Heart right ventricle (tissue), 16 donors: ENCODE measurements at regions not wholly inside any gene's neighbourhood (a gene's known extent, or its start where the extent isn't known, plus 50 kb on each side); places are given as distances from the start of the nearest gene placed in this dataset.

Source experiments
- ATAC-seq, 8 donors: fragments of 200-7000 bp; cut with Tn5 transposase; one replicate each; pipeline ENCODE4 v1.9.1; 2020; ENCODE audit warnings: mild to moderate bottlenecking in 8 of 8, moderate library complexity in 8 of 8, moderate number of reproducible peaks in 1 of 8
- DNase-seq, 2 donors: peaks; one replicate each; pipeline ENCODE4 v3.0.0-alpha.2; 2020
- H3K27ac ChIP-seq, 10 donors: fragments of 200-600 bp; sonication (generic) in 2 of 10; one replicate each; pipeline versions ENCODE4 v1.5.0 to v1.8.0; 2020 to 2022; ENCODE audit warnings: mild to moderate bottlenecking in 3 of 10
- H3K27me3 ChIP-seq, 7 donors: fragments of 200-600 bp; one replicate each; pipeline ENCODE4 v1.8.0; 2021 to 2022; ENCODE audit warnings: mild to moderate bottlenecking in 2 of 7
- H3K36me3 ChIP-seq, 9 donors: fragments of 200-600 bp; sonication (generic) in 1 of 9; one replicate each; pipeline versions ENCODE4 v1.5.0 to v1.8.0; 2020 to 2022; ENCODE audit warnings: mild to moderate bottlenecking in 2 of 9
- H3K4me1 ChIP-seq, 9 donors: fragments of 200-600 bp; sonication (generic) in 1 of 9; one replicate each; pipeline versions ENCODE4 v1.5.0 to v1.8.0; 2020 to 2022; ENCODE audit warnings: mild to moderate bottlenecking in 4 of 9
- H3K4me3 ChIP-seq, 10 donors: fragments of 200-600 bp; sonication (generic) in 2 of 10; one replicate each; pipeline versions ENCODE4 v1.5.0 to v1.8.0; 2020 to 2022; ENCODE audit warnings: mild to moderate bottlenecking in 7 of 10, moderate library complexity in 2 of 10
- H3K9me3 ChIP-seq, 11 donors: fragments of 200-600 bp in 10 of 11; sonication (generic) in 2 of 11; one replicate each; pipeline versions ENCODE4 v1.5.0 to v1.8.0; 2013 to 2022; ENCODE audit warnings: mild to moderate bottlenecking in 2 of 11, control low read depth in 1 of 11, moderate library complexity in 1 of 11
- CTCF ChIP-seq, 9 donors: fragments of 200-600 bp; sonication (generic) in 2 of 9; IDR thresholded peaks; one replicate each; pipeline versions ENCODE4 v1.5.0 to v1.8.0; 2021 to 2022; ENCODE audit warnings: antibody characterized with exemption in 9 of 9, mild to moderate bottlenecking in 5 of 9, moderate library complexity in 1 of 9
- WGBS, 2 donors: extraction: QIAGEN DNeasy Blood & Tissue Kit; methylation state at CpG; one replicate each; pipeline ENCODE4 v1.1.7; 2013; ENCODE audit warnings: inconsistent platforms in 1 of 2; 5-methylcytosine and 5-hydroxymethylcytosine counted together
- intact Hi-C, 10 donors: fragments of 100-400 bp; cut with DNase I; formaldehyde crosslinking; loops; one replicate each; pipeline versions ENCODE4 v1.11.1 to v1.14.2; 2022
- donor health status: Arrhythmogenic right ventricular cardiomyopathy.
- donor health status: ischemic (EF 13 %, LVEDD 7.1; RV severe dilation, severe dysfunction).
- donor health status: healthy with polysubstance abuse.
- donor health status: DM: no; HTN: yes; CAD: no.
- donor health status: DM: no; HTN: no; CAD: no.
- donor health status: ischemic (EF 25% LVEDD 6.9; RV normal size, moderate dysfunction).
- donor health status: ischemic (EF 25% LVEDD 5.7; RV mildly dilated, moderate dysfunction).
- donor health status: healthy.
- donor health status: DM: yes; HTN: yes; CAD: no.
- donor health status: Ischemic cardiomyopathy.
- donor health status: ischemic (EF 35%, LVEDD 5.7; RV mildly dilated, moderate dysfunction).
- donor health status: nonischemic (EF 11% LVEDD 7.7; RV severe dilation, severe dysfunction).
- donor health status: DM: yes; HTN: yes; CAD: no.
- donor health status: PGD.
- donor health status: ischemic (EF 29% LVEDD 5.4; RV normal size, mild dysfunction).
- donor health status: nonischemic (EF 23%, LVEDD 6.1; RV moderate dilation, normal function).

GRCh38 chr6:51060262-51060762, 241.6 kb downstream of the TFAP2B start:
- no peak for DNase-seq
- WGBS, 2 donors: 57 to 64% methylated on average over 3 of the region's 3 CpGs
- peaks cover 0 to 4% (median 0%) of the 10 kb centered on the region in 11 donors for H3K9me3 ChIP-seq
- no peaks in the 10 kb centered on the region for H3K27me3 ChIP-seq
- no peak for TF ChIP-seq CTCF (IDR thresholded peaks at IDR 0.05)
- H3K36me3 ChIP-seq: no peaks in the 10 kb centered on the region
- H3K4me1 ChIP-seq: no peaks in the 10 kb centered on the region
- intact Hi-C loops: no loop called here
- no peak overlapping the region for H3K4me3 ChIP-seq
- no peak for ATAC-seq
- no peak overlapping the region for H3K27ac ChIP-seq

- TF ChIP-seq CTCF (IDR thresholded peaks at IDR 0.05): no peak
Observed at GRCh38 chr6:51062166-51062722, 243.6 kb downstream of the TFAP2B start.

GRCh38 chr6:51077821-51078518, 259.3 kb downstream of the TFAP2B start:
- DNase-seq (no peak), ATAC-seq (no peak)
- TF ChIP-seq CTCF (IDR thresholded peaks at IDR 0.05): no peak
- H3K27ac ChIP-seq: no peak overlapping the region
- H3K27me3 ChIP-seq: peaks cover 0 to 5% (median 0%) of the 10 kb centered on the region in 7 donors
- H3K9me3 ChIP-seq: peaks cover 0 to 18% (median 4%) of the 10 kb centered on the region in 11 donors
- no peak overlapping the region for H3K4me3 ChIP-seq
- intact Hi-C loops: no loop called here
- no peaks in the 10 kb centered on the region for H3K36me3 ChIP-seq
- H3K4me1 ChIP-seq: no peaks in the 10 kb centered on the region
- WGBS, 2 donors: 74 to 79% methylated on average over 3 of the region's 3 CpGs

More at GRCh38 chr6:51062166-51062722, 243.6 kb downstream of the TFAP2B start:
- DNase-seq: no peak
- H3K4me1 ChIP-seq: no peaks in the 10 kb centered on the region
- no peak overlapping the region for H3K4me3 ChIP-seq
- H3K27me3 ChIP-seq: no peaks in the 10 kb centered on the region
- H3K27ac ChIP-seq: no peak overlapping the region
- intact Hi-C loops: no loop called here
- H3K36me3 ChIP-seq: no peaks in the 10 kb centered on the region
- peaks cover 0 to under 1% (median 0%) of the 10 kb centered on the region in 11 donors for H3K9me3 ChIP-seq
- WGBS, 2 donors: 71 to 72% methylated on average over 3 of the region's 3 CpGs
- ATAC-seq: no peak

- ATAC-seq (no peak), DNase-seq (no peak)
- H3K27ac ChIP-seq: no peak overlapping the region
- H3K9me3 ChIP-seq: peaks cover 0 to 29% (median 15%) of the 10 kb centered on the region in 11 donors
- no peaks in the 10 kb centered on the region for H3K36me3 ChIP-seq
- H3K4me1 ChIP-seq: no peaks in the 10 kb centered on the region
- H3K27me3 ChIP-seq: no peaks in the 10 kb centered on the region
- intact Hi-C loops: no loop called here
- no peak overlapping the region for H3K4me3 ChIP-seq
- no peak for TF ChIP-seq CTCF (IDR thresholded peaks at IDR 0.05)
Observed at GRCh38 chr6:51090343-51090742, 271.7 kb downstream of the TFAP2B start.
